Rectal smooth muscle tissue (tissue), 1 donor: ENCODE measurements at regions not wholly inside any gene's neighbourhood (a gene's known extent, or its start where the extent isn't known, plus 50 kb on each side); places are given as distances from the start of the nearest gene placed in this dataset.
"Not testable (repeated sequence)": the region's sequence is repeated elsewhere in the genome, so short reads cannot be mapped to it uniquely, and the experiment has no call there.

ENCODE experiments used
- H3K27ac ChIP-seq: one replicate; pipeline ENCODE4 v1.7.0; 2013; ENCODE audit warnings: low read depth, low read length, inconsistent platforms
- H3K27me3 ChIP-seq: one replicate; pipeline ENCODE4 v1.7.0; 2013; ENCODE audit warnings: low read length; ENCODE audit not compliant: control insufficient read depth, insufficient read depth
- H3K36me3 ChIP-seq: one replicate; pipeline ENCODE4 v1.7.0; 2013; ENCODE audit warnings: low read length; ENCODE audit not compliant: control insufficient read depth, insufficient read depth
- H3K4me1 ChIP-seq: one replicate; pipeline ENCODE4 v1.7.0; 2013; ENCODE audit warnings: low read length; ENCODE audit not compliant: control insufficient read depth, insufficient read depth
- H3K4me3 ChIP-seq: one replicate; pipeline ENCODE4 v1.7.0; 2013; ENCODE audit warnings: low read length
- H3K9ac ChIP-seq: one replicate; pipeline ENCODE4 v1.7.0; 2013; ENCODE audit warnings: low read length

GRCh38 chr5:23132231-23132630 is 279.1 kb upstream of the CDH12 start:
- Histone ChIP-seq H3K4me3 (no peak overlapping the region), H3K36me3 (no peaks in the 10 kb centered on the region), H3K9ac (no peak overlapping the region), H3K27me3 (no peaks in the 10 kb centered on the region), H3K4me1 (no peaks in the 10 kb centered on the region), H3K27ac (no peak overlapping the region)

DNA sequence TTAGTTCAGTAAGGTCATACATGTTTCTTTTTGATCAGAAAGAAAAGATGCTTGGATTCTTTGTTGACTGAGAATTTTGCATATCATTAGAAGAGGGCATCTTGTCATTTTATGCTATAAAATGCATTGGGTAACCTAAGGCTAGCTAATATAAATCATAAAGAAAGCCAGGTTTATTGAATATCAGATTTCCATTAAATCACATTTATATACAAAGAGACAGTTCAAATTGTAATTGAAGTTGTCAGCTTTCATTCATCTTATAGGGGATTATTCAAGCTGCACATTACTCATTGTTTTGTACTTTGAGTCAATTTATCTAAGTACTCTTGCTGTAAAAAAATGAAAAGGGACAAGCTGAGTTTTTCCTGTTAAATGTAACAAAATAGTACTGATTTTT is 259.1 kb upstream of the CDH12 start:
- H3K36me3 ChIP-seq: no peaks in the 10 kb centered on the region
- H3K4me1 ChIP-seq: no peaks in the 10 kb centered on the region
- no peaks in the 10 kb centered on the region for H3K27me3 ChIP-seq
- no peak overlapping the region for H3K27ac ChIP-seq
- no peak overlapping the region for H3K9ac ChIP-seq
- no peak overlapping the region for H3K4me3 ChIP-seq

DNA sequence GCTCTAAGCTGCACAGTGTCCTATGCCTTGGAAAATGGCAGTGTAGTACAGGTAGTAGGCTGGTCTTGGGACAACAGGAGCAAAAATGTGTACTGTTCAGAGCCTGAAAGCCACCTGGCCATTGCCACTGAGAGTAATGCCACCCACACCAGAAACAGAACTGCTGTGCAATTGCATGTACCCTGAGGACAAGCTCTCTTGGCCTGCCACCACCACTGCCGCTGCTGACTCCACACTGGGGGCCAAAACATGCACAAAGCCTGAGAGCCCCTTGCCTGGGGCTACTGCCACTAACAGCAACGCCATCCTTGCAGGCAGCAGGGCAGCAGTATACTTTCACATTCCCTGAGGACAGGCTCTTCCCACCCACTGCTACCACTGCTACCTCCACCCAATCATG is 251.9 kb upstream of the CDH12 start:
- Histone ChIP-seq H3K4me3 (no peak overlapping the region), H3K27ac (no peak overlapping the region), H3K36me3 (no peaks in the 10 kb centered on the region), H3K9ac (no peak overlapping the region), H3K27me3 (no peaks in the 10 kb centered on the region), H3K4me1 (no peaks in the 10 kb centered on the region)

DNA sequence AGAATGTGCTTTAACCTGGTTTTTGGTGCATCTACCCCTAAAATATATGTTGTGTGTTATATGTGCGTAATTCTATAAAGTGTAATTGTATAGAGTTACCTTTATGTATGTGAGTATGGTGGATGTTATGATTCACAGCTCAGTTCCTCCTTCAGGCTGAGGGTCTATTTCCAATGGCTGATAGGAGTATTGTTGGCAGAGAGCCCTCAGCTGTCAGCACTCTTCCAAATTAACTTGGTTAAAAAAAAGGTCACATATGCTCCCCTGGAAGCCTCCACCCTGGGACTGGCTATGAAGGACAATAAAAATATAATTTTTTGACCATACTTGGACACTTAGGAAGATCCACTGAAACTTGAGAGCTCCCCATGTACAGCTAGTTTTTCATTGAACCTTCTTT is 250.4 kb upstream of the CDH12 start:
- Histone ChIP-seq H3K27ac (no peak overlapping the region), H3K27me3 (no peaks in the 10 kb centered on the region), H3K4me1 (no peaks in the 10 kb centered on the region)

GRCh38 chr5:23095418-23095817 is 242.3 kb upstream of the CDH12 start:
- not testable (repeated sequence) for H3K27ac ChIP-seq, H3K4me1 ChIP-seq, H3K9ac ChIP-seq, H3K27me3 ChIP-seq, H3K4me3 ChIP-seq, H3K36me3 ChIP-seq

More for the DNA sequence above, 250.4 kb upstream of the CDH12 start:
- H3K4me3 ChIP-seq: no peak overlapping the region
- H3K9ac ChIP-seq: no peak overlapping the region
- no peaks in the 10 kb centered on the region for H3K36me3 ChIP-seq

GRCh38 chr5:23089286-23089685 is 236.1 kb upstream of the CDH12 start:
- H3K27ac ChIP-seq: no peak overlapping the region
- no peak overlapping the region for H3K9ac ChIP-seq
- no peaks in the 10 kb centered on the region for H3K4me1 ChIP-seq
- no peaks in the 10 kb centered on the region for H3K36me3 ChIP-seq
- H3K27me3 ChIP-seq: no peaks in the 10 kb centered on the region
- no peak overlapping the region for H3K4me3 ChIP-seq

DNA sequence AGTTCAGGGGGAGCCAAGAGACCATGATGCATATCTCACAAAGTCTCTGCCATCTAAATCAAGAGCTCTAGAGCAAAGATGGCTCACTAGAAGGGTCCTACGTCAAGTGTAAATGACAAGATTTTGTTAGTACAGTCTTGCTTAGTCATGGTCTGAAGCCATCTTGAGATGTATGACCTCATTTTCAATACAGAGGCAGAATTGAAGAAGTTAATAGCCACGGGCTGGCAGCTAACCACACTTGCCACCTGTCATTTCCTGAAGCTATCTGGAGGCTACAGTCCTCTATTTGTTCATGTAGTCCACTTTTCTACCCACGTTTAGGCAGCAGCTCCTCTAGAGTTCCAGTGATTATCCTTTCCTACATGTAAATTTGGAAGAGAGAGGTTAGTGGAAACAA is 231.7 kb upstream of the CDH12 start:
- no peaks in the 10 kb centered on the region for H3K4me1 ChIP-seq
- no peaks in the 10 kb centered on the region for H3K36me3 ChIP-seq

DNA sequence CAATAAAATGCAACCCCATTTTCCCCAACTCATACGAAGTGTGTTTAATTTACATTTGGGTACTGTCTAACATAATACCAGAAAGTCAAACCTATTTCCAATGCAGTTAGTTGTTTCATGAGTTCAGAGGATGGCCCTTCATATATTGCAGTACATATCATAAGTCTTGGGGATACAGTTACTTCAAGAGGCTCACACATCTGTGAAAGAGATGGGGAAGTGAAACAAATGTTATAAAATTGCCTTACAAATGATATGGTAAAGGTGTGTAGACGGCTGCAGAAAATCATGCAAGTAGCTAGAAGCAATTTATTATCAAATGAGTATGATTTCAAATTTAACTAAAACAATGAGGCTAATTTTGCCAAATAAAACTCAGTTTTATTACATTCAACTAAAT is 219.0 kb upstream of the CDH12 start:
- Histone ChIP-seq H3K36me3 (no peaks in the 10 kb centered on the region), H3K4me3 (no peak overlapping the region), H3K27me3 (no peaks in the 10 kb centered on the region), H3K9ac (no peak overlapping the region), H3K27ac (no peak overlapping the region), H3K4me1 (no peaks in the 10 kb centered on the region)

More for the DNA sequence above, 231.7 kb upstream of the CDH12 start:
- no peak overlapping the region for H3K9ac ChIP-seq
- H3K4me3 ChIP-seq: no peak overlapping the region
- H3K27me3 ChIP-seq: no peaks in the 10 kb centered on the region
- no peak overlapping the region for H3K27ac ChIP-seq

GRCh38 chr5:23071682-23072081 is 218.5 kb upstream of the CDH12 start:
- no peaks in the 10 kb centered on the region for H3K36me3 ChIP-seq

GRCh38 chr5:23064710-23065109 is 211.6 kb upstream of the CDH12 start:
- Histone ChIP-seq H3K9ac (no peak overlapping the region), H3K4me3 (no peak overlapping the region), H3K36me3 (no peaks in the 10 kb centered on the region), H3K27me3 (no peaks in the 10 kb centered on the region), H3K4me1 (no peaks in the 10 kb centered on the region), H3K27ac (no peak overlapping the region)

More at GRCh38 chr5:23071682-23072081, 218.5 kb upstream of the CDH12 start:
- Histone ChIP-seq H3K27ac (no peak overlapping the region), H3K4me3 (no peak overlapping the region), H3K9ac (no peak overlapping the region), H3K4me1 (no peaks in the 10 kb centered on the region), H3K27me3 (no peaks in the 10 kb centered on the region)

DNA sequence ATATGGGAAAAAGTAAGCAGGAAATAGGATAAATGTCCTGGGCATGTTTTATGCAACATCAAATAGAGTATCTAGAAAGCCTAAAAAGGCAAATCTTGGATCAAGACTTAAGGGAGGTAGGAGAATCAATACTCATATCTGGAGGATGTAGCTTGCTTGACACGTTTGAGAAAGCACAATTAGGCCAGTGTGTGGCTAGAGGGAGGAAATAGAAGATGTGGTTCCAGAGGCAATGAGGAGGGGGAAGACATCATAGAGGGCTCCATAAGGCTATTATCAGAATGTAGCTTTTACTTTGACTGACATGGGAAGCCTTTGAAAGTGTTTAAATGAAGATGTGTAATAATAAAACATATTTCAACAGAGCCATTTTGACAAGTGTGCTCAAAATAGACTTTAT is 200.7 kb upstream of the CDH12 start:
- H3K9ac ChIP-seq: no peak overlapping the region

GRCh38 chr5:23042226-23042625 is 189.1 kb upstream of the CDH12 start:
- Histone ChIP-seq H3K4me1 (no peaks in the 10 kb centered on the region), H3K9ac (no peak overlapping the region), H3K27me3 (no peaks in the 10 kb centered on the region), H3K36me3 (no peaks in the 10 kb centered on the region), H3K27ac (no peak overlapping the region), H3K4me3 (no peak overlapping the region)

More for the DNA sequence above, 200.7 kb upstream of the CDH12 start:
- Histone ChIP-seq H3K4me3 (no peak overlapping the region), H3K27me3 (no peaks in the 10 kb centered on the region), H3K36me3 (no peaks in the 10 kb centered on the region), H3K27ac (no peak overlapping the region), H3K4me1 (no peaks in the 10 kb centered on the region)

DNA sequence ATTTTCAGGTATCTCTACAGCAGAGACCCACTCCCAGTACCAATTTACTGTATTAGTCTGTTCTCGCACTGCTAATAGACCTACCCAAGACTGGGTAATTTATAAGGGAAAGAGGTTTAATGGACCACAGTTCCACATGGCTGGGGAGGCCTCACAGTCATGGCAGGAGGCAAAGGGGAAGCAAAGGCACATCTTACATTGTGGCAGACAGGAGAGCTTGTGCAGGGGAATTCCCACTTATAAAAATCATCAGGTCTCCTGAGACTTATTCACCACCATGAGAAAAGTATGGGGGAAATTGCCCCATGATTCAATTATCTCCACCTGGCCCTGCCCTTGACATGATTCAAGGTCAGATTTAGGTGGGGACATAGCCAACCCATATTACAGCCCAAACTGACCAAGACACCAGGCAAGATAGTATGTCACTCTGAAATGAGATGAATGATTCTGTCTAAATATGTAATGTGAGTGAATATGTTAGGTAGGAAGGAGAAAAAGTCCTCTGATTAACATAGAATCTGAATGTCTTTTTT is 182.5 kb upstream of the CDH12 start:
- Histone ChIP-seq H3K27ac (no peak overlapping the region), H3K9ac (no peak overlapping the region), H3K4me1 (no peaks in the 10 kb centered on the region), H3K4me3 (no peak overlapping the region), H3K36me3 (no peaks in the 10 kb centered on the region), H3K27me3 (no peaks in the 10 kb centered on the region)
